Fibroblast of peridontal ligament (primary cell): ENCODE measurements at regions not wholly inside any gene's neighbourhood (a gene's known extent, or its start where the extent isn't known, plus 50 kb on each side); places are given as distances from the start of the nearest gene placed in this dataset.
"Not testable (repeated sequence)": the region's sequence is repeated elsewhere in the genome, so short reads cannot be mapped to it uniquely, and the experiment has no call there.

Source experiments
- DNase-seq: peaks from one replicate; pipeline ENCODE4 v3.0.0-alpha.2; 2010; ENCODE audit errors: extremely low read depth

GRCh38 chr16:85202631-85203461 lies 90.6 kb upstream of the CIBAR2 start:
- DNase-seq = peak; percentile 88

DNA sequence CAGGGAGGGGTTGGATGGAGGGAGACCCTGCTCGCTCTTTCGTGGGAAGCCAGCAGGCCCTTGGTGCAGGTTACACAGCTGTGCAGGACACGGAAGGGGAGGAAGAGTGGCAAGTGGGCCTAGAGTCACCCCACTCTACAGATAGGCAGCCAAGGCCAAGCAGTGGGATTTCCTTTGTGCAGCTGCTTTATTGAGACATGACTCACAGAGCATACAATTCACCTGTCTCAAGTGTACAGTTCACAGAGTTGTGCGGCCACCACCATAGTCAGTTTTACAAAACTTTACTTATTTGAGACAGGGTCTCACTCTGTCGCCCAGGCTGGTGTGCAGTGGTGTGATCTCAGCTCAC lies 91.2 kb upstream of the CIBAR2 start:
- DNase-seq = no peak

GRCh38 chr16:85204242-85205010 lies 92.2 kb upstream of the CIBAR2 start:
- DNase-seq = peak; percentile 88

DNA sequence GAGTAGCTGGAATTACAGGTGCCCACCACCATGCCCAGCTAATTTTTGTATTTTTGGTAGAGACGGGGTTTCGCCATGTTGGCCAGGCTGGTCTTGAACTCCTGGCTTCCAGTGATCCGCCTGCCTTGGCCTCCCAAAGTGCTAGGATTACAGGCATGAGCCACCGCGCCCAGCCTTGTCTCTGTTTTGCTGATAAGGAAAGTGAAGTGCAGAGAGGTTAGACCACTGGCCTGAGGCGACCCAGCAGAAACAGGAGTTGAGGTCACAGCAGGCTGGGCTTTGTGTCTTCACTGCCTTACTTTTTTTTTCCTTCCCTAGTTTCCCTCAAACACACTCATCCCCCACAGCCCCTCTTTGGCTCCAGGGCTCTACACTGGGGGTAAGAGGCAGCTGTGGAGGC lies 93.0 kb upstream of the CIBAR2 start:
- not testable (repeated sequence) for DNase-seq

DNA sequence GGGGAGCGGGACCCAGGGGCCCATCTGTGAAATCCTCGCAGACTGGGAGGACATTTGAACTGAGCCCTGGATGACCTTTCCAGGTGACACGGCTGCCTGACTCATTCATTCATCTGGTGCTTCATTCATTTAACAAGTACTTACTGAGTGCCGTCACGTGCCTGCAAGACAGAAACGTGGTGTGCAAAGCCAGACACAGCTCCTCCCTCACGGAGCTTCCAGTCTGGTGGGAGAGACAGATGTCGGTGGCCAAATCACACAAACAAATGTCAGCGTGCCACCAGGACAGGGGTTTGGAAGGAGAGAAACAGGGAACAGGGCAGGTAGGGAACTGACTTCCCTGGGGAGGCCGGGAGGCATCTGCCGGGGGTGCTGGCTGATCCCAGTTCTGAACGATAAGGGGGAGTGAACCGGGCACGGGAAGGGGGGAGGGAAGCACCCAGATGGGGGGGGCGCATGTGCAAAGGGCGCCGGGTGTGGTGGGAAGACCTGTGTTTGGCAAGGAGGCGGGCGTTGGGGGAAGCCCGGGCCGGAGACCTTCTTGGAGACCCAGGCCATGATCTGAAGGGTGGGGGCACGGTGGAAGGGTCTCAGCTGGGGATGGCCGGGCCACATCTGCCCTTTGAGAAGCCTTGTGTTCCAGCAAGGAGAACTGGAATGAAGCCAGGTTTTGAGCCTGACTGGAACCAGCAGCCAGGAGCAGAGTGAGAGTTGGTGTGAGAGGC lies 93.6 kb upstream of the CIBAR2 start:
- DNase-seq = no peak

DNA sequence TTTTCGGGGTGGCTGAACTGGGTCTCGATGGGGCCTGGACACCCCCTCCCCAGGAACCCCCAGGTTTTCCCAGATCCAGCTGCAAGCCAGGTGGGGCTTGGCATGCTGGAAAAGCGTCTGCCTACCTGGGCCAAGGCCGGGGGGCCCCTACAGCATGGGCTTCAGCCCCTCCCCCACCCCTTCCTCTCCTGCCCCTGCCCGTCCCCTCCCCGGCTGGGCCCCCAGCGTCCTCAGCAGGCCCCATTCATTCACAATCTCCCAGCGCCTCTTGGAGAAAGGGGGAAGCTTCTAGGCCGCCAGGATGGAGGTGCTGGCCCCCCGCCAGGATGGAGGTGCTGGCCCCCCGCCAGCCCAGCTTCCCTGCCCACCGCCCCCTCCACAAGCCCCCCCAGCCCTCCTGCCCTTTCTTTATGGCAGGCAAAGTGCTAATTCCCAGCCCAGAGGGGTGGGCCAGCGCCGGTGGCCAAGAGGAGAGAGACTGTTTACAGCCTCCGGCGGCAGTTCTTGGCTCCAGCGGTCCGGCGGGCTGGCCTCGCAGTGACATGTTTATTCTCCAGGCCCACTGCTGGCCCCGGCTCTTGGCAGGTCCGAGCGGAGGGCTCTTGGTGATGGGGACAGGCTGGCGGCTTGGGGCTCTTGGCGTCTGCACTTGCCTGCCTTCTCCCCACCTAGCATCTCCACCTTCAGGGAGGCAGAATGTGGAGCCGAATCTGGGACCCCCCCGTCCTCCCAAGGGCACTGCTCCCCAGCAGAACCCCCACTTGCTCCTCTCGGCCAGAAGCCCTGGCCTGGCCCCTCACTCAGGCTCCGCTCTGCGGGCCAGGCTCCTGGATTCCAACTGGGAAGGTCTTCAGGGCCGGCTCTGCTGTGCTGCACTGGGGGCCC lies 94.4 kb upstream of the CIBAR2 start:
- DNase-seq = no peak

GRCh38 chr16:85207357-85207921 lies 95.2 kb upstream of the CIBAR2 start:
- DNase-seq = no peak

- DNase-seq = no peak
These were observed 95.9 kb upstream of the CIBAR2 start for GRCh38 chr16:85208181-85208580.

- no peak for DNase-seq
These were observed 96.6 kb upstream of the CIBAR2 start for GRCh38 chr16:85208643-85209520.

DNA sequence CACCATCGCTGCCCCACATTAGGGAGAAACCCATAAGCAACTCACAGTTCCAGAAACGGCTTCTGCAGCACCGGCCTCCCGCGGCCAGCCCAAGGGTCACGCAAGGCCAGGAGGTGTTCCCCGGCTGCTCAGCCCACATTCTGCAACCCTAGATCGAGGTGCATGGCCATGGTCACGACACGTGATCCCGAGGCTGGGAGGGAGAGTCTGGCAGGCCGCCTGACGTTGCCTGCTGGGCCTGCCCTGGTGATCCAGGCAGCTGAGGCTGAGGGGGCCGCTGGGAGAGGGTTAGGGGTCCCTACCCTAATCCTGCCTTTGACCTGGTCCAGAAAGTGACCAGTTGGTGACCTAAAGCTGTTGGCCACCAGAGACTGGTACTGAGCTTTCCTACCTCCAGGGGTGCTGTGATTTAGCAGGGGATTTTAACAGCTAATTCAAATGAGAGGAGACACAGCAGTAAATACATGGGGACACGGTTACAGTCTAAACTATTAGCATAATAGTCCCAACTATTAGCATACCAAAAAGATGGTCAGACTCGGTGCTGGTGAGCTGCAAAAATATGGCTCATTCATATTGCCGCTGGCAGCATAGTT lies 97.4 kb upstream of the CIBAR2 start:
- DNase-seq = no peak

DNA sequence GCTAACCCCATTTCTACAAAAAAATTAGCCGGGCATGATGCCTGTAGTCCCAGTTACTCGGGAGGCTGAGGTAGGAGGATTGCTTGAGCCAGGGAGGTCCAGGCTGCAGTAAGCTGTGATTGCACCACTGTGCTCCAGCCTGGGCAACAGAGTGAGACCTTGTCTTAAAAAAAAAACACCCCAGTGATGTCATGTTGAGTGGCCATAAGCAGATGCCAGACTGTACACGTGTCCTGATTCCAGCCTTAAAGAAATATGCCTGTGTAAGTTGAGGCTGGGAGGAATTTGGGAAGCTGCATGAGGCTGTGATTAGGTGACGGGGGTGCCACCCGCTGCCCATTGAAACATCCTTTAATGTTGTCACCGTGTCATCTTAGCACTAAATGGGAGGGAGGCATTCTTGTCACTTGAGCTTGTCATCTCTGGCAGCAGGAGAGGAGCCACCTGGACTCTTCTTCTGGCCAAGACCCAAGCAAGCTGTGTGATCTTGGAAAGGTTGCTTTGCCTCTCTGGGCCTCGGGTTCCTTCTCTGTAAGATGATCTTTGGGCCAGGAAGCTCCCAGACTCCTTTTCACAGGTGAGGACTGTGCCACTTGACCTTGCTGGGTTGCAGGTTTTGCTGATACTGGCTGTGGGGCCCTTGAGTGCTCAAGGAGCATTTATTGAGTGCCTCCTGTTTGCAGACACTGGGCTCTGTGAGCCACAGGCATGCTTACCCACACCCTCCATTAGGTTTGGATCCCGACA lies 98.3 kb upstream of the CIBAR2 start:
- peak; percentile 83 for DNase-seq

DNA sequence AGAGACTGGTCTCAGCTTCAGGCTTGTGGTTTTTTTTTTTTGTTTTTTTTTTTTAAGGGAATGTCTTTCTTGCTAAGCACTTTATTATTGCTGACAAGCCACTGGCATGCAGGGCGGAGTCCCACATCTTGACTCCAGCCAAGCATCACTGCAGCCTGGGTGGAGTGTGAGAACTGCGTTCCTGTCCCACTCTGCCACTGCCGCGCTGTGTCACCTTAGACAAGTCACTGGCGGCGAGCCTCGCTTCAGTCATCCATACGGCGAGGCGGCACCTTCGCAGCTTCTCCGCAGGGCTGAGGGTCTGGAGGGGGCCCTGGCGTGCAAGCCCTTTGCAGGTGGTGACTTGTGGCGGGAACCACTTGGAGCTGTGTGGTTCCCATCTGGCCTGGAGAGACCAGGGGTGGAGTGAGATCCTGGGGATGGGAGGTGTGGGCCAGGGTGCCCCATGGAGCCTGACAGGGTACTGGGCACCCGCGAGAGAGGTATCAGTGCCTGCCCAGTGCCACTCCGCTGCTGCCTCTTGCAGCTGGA lies 99.1 kb upstream of the CIBAR2 start:
- DNase-seq = peak; percentile 72

- DNase-seq = no peak
These were observed 101.8 kb upstream of the CIBAR2 start for GRCh38 chr16:85213926-85214675.

DNA sequence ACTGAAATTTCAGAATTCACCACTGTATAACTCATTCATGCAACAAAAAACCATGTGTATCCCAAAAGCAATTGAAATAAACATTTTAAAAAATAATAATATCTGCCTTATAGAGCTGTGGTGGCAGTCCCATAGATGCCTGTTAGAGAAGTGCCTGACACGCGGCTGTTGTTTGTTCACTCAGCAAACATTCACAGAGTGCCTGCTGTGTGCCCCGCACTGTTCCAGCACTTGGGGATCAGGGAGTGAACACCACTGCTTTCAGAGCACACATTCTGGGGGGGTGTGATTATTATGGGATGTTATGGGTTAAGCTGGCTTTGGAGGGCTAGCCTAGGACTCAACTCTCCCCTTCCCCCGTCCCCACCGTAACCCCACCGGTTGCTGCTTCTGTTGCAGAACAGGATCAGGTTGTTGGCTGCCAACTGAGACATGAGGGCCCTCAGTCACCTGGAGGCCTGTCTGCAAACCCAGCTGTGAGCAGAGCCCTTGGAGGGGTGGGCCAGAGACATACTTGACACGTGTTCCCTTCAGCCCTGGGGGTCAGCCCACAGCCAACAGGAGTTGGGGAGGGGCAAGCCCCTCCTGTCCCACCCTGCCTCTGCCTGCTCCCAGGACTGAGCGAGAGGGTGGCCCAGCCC lies 103.3 kb upstream of the CIBAR2 start:
- DNase-seq = no peak

GRCh38 chr16:85216522-85217375 lies 104.5 kb upstream of the CIBAR2 start:
- DNase-seq = no peak

DNA sequence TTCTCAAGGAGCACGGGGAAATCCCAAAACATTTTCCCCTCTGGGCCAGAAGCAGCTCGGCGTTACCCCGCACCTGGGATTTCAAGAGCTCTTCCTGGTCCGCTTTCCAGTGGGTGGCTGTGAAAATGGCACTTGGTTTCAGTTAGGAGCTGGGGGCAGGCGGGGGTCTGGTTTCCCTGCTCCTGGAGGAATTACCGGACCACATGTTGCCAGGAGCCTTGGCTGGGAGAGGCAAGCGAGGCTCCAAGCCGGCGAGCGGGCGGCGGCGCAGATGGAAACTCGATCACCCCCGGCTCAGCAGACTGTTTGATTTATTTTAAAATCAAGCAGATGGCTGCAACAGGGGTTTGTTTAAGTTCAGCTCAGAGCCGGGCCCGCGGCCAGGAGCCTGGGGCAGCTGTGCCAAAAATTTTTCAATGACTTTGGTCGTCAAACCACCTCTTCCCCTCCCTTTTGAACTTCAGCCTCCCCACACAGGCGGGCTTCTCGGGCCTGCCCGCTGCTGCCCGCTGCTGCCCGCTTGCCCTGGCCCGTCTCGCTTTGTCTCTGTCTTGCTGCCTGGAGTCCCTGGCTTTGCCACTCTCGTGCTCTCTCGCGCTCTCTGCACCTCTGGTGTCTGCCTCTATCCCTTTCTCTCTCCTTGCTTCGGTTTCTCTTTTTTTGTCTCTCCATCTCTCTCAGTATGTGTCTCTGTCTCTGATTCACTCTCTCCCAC lies 108.0 kb upstream of the CIBAR2 start:
- peak; percentile 92 for DNase-seq
